HG03108 (cell line): ENCODE measurements at regions not wholly inside any gene's neighbourhood (a gene's known extent, or its start where the extent isn't known, plus 50 kb on each side); places are given as distances from the start of the nearest gene placed in this dataset.

Source experiments
- ATAC-seq: cut with Tn5 transposase; IDR thresholded peaks from one replicate; pipeline ENCODE4 v1.9.1; 2021; ENCODE audit warnings: moderate library complexity; ENCODE audit not compliant: unreplicated experiment

DNA sequence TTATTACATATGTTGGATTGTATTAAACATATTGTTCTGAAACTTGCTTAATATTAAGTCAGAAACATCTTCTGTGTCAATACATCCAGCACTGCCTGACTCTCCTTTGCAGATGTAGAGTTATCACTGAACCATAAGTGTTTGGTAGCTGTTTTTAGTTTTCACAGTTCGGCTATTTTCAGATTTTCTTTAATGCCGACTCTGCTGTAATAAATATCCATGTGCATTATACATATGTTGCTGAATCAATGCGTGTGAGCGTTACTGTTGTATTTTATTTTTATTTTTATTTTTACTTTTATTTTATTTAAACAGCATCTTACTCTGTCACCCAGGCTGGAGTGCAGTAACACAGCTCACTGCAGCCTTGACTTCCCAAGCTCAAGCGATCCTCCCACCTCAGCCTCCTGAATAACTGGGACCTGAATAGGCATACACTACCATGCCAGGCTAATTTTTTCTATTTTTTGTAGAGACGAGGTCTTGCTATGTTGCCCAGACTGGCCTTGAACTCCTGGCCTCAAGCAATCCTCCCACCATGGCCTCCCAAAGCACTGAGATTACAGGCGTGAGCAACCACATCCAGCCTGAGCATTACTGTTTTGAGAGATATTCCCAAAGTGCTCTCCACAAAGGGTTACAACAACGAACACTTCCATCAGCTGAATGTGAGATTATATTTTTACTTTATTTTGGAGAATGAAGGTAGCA lies 50.7 kb upstream of the NOCT start:
- ATAC-seq, result no peak

DNA sequence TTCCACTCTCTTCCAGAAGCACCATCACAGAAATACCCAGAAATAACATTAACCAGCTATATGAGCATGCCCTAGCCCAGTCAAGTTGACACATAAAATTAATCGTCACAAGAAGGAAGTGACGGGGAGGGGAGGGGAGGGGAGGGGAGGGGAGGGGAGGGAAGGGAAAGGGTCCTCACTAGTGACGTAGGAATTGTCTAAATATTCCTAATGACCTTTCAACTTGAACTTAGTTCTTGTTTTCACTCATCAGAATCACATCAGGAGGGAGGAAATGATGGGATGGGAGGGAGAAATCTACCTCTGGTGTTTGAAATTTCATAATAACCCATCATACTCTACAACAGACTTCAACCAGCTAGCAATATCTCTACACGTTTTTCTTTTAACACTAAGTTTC lies 52.2 kb upstream of the NOCT start:
- ATAC-seq, result no peak

DNA sequence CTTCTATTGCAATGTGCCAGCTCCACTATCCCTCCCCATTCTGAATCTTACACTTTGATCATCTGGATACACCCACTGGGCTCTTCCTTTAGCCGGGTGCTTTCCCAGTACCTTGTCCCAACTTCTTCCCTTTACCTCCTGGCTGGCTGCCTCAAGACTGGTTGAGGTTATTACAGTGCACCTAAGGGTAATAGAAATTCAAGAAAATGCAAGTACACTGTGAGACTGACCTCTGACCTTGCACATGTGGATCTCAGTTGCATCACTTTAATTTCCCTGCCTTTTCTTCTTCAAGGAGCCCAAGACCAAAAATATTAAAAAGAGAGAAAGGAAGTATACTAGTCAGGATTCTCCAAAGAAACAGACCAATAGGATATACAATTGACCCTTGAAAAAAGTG lies 53.9 kb upstream of the NOCT start:
- no peak for ATAC-seq

DNA sequence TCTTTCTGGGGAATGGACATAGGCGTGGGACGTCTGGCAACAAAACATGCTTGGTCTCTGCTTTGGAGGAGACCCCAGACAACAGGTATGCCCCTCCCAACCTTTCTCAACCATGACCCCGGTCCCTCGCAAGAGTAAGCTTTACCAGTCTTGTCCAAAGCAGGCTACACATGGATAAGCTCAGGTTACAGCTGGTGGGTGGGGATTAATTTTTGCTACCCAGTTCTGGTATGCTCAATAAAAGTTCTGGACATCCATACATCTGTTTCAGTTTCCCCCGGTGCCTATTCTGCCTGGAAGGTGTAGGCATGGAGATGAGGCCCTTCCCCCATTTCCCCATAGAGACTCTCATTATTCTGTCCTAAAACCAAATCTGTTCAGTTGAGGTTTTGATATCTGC lies 54.5 kb upstream of the NOCT start:
- no peak for ATAC-seq

DNA sequence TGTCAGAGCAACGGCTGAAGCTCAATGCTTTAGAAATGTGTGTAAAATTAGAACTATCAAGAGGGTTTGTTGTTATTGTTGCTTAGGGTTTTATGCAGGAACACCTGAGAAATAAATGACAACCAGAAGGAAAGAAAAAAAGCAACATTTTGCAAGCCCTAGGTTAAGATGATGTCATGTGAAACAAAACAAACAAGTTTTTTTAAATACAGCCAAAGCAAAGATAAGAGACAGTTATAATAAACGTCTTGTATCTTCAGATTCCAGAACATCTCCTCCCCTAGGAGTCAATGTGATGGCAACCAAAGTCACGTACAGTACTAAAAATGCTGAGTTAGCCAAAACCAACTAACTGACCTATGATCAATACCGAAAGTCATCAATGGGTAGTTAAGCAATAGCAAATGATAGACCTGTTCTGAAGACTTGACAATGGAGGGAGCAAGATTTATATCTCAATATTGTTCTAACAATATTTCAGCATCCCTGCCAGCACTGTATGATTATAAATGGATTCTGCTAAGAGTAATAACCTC lies 55.3 kb upstream of the NOCT start:
- ATAC-seq, result no peak

DNA sequence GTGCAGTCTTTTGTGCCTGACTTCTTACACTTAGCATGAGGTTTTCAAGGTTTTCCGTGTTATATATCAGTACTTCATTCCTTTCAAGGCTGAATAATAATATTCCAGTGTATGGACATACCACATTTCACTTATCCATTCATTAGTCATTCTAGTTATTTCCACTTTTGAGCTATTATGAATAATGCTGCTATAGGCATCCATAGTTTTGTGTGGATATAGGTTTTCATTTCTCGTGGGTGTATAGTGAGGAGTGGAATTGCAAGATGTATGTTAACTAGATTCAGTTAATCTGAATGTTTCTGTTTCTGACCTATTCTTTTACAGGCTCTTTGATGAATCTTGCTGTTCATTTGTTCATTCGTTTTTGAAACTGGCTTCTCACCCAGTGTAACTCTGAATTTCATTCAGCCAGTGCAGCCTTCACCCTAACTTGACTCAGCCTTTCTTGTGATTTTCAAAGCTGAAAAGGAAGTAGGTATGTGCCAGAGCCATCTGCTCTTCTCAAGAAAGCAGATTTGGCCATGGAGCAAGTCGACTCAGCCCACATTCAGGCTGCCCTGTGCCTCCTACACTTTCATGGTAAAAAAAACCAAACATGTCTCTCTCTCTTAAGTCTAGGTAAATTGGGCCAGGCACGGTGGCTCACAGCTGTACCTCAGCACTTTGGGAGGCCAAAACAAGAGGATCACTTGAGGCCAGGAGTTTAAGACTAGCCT lies 56.3 kb upstream of the NOCT start:
- ATAC-seq, result no peak

DNA sequence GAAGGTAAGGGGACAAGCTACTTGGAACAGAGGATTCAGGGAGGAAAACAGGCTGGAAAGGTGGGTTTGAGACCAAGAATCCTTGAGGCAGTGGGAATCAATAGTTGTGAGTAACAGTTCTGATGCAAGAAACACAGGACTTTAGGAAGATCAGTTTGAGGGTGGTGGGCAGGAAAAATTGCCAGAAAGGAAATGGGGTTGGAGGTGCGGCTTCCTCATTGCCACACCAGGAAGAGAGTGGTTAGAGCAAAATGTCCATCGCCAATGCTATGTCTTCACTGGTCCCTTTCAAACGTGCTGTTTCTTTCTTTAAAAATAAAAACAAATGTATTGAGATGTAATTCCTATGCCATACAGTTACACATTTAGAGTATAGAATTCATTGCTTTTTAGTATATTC lies 57.1 kb upstream of the NOCT start:
- no peak for ATAC-seq

DNA sequence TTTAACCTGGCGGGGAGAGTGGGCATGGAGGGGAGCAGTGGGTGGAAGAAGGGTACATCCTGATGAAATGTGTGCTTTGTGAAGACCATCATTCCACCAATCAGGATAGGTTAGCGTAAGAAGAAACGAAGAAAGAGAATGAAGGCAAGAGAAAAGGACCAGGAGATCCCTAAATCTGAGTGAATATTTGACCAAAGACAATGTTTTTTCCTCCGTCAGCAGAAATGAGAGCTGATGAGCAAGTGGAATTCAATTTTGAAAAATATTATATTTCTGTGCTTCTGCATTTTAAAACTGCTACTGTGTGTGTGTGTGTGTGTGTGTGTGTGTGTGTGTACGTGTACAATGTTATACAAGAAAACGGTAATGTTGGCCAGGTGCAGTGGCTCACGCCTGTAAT lies 58.3 kb upstream of the NOCT start:
- ATAC-seq, result no peak

DNA sequence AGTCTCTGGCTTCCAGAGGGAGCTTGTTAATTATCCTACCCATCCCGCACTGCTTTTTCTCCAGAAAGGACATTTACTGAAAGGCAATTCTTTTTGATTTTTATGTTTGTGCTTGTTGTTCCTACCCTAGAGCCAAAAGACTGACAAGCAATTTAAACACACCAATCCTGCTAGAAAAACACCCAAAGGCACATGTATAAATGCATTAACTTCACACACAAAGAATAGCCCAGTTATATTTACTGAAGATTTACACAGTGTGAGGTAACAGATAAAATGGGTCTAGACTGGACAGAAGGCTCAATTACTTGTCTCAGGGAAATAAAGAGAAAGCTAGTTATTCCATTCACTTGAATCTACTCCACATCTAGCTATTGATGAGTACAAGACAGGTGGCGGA lies 61.2 kb upstream of the NOCT start:
- no peak for ATAC-seq

DNA sequence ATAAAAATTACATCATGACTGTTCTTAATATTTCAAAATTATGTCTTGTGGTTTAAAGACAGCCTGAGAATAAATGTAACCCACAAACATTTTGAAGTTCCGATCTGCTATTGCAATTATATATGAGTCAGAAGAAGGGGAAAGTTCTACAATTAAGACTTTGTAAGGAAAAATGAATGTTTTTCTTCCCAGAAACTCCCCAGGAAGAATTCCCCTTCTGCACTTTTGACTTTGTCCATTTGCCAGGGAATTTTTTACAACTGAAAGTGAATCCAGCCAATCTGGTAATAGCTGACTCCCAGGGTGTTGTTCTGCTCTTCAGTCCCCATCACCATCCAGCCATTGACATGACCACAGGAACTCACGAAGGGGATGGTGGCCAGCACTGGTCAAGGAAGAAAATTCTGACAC lies 61.6 kb upstream of the NOCT start:
- ATAC-seq, result no peak

DNA sequence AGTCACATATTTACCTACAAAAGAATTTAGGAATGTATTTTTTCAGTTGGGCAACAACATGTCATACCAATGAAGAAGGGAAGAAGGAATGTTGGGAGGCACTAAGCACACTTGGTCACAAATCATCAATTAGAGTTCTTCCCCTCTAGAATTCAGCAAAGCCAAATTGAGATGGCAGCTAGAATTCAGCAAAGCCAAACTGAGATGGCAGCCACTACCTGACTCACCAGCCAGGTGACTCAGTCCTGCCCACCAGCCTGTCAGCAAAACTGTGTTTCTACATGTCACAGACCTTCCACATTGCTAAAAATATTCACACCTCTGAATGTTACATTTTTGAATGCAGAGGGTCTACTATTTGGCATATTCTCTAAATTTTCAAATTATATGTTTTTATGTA lies 63.2 kb upstream of the NOCT start:
- ATAC-seq, result no peak

DNA sequence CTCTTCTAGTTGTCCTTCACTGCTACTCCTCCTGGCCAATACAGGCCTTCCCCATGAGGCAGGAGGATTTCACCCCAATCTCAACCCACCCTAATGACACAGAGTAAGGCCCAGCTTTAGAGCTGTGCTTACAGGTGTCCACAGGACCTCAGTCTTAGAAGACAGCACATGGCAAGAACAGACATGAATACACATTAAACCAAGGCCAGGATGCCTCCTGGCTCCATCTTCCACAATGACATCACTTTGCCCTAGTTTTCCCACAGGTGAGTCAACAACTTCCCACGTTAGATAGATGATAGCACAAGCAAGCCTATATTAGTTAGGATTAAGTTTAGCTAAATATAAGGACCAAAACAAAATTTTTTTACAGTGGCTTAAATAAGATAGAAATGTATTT lies 63.8 kb upstream of the NOCT start:
- no peak for ATAC-seq

DNA sequence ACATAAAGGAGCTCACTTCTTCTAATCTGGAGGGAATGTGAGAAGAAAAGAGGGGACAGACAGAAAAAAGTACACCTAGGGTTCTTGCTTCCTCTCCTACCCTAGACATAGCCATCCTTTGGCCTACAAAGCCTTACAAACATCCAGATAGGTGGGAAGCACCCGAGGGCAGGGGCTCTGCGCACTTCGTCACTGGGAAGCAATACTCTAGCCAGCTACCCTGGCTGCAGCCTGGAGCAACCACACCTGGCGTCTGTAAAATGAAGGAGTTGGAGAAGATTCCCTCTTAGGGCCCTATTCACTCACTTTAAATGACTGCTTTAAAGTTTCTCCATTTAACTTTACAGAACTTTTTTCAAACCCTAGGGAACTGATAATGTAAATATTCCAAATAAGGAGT lies 65.7 kb upstream of the NOCT start:
- no peak for ATAC-seq

DNA sequence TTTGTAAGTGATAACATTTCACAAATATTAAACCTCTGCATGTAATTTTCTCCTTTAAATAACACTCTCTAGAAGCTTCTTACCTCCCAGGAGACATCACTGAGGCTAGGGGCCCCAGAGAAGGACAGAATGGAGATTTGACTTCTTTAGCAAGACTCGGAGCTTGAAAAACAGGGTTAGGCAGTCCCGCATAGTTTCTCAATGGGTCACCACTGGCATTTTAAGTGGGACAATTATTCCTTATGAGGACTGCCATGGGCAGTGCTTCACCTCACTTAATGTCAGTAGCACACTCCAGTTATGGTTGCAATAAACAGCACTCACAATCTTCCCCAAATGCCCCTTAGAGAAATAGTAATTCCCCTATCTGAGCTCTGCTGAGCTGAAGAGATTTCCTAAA lies 66.7 kb upstream of the NOCT start:
- no peak for ATAC-seq

DNA sequence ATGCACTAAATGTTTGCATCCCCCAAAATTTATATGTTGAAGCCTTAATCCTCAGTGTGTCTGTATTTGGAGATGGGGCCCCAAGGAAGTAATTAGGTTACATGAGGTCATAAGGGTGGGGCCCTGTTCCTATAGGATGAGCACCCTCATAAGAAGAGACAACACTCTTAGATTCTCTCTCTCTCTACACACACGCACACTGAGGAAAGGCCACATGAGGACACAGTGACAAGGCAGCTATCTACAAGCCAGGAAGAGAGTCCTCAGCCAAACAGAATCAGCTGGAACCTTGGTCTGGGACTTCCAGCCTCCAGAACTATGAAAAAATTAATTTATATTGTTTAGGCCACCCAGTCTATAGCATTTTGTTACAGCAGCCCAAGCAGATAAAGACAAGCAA lies 69.3 kb upstream of the NOCT start:
- ATAC-seq, result no peak

DNA sequence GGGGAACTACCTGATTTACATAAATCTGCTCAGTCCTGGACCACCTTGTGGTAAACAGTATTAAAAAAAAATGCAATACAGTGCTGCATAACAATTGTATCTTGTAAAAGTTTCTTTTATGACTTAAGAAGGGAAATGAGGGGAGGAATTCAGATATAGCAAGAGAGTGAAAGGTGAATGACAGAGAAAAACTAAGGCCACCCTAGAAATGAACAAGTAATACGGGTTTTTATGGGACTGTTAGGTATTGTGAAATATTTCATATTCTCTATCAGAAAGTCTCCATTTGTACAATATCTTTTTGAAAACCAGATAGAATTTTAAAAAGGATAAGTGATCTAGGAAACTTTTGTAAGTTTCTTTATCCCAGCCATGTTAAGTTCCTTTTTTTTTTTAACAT lies 69.7 kb upstream of the NOCT start:
- ATAC-seq, result no peak

DNA sequence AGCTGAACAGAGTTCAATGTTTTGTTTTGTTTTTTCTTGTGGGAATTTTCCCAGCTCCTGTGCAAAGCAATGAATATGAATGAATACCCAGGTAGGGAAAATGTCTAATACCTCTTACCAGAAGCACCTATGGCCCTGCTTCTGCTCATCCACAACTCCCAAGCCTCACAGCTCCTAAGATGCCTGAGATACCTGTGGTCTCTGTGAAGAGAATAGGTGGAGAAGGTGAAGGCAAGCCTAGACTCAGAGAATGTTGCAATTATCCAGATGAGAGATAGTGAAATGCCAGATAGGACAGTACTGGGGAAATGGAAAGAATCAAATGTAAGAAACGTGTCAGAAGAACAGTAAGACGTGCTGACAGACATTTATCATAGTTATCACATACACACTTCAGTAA lies 70.2 kb upstream of the NOCT start:
- ATAC-seq, result no peak

DNA sequence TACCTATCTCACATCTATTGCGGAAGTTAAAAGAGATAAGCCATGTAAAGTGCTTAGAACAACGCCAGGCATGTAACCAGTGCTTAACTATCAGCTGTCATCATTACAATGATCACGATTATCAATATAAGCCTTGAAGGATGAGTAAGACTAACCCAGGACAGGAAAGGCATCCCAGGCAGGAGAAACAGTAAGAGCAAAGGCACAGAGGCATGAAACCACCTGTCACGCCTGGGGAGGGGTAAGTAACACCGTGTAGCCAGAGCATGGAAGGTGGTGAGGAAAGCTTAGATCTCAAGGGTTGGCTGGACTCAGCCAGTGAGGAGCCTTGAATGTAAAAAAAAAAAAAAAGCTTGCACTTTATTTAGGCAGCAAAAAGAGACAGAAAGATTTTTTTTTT lies 71.7 kb upstream of the NOCT start:
- ATAC-seq, result no peak

DNA sequence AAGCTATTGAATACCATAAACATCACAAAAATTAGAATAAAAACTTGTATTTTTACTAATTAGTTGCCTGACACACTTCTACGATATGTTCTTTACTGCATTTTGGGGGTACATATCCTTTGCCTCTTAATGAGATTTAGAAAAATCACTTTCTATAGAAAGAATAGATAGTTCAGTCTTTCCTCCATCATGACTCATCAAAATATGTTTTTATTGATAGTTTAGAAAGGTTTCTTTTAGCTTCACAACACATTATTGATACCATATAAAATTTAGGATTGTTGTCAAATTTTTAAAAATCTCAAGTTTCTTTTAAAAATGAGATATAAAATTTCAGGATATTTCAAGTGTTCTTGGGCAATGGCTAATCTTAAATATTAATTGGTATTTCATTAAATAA lies 74.5 kb upstream of the NOCT start:
- no peak for ATAC-seq

DNA sequence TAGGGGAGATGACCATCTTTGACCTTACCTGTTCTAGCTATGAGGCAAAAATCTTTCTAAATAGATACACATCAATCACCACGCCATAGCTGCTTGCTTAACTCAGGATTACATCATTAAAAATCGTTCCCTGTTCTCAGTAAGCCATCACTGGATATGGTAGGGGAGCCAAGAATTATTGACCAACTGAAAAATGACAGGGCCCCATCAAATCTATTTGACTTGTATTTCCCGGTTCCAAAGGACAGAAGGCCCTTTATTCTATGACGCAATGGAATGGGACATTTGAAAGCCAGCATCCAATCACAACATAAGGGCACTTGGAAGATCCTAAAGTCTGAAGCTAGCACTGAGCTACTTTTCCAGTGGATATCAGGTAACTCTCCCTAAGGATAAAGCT lies 75.6 kb upstream of the NOCT start:
- no peak for ATAC-seq

DNA sequence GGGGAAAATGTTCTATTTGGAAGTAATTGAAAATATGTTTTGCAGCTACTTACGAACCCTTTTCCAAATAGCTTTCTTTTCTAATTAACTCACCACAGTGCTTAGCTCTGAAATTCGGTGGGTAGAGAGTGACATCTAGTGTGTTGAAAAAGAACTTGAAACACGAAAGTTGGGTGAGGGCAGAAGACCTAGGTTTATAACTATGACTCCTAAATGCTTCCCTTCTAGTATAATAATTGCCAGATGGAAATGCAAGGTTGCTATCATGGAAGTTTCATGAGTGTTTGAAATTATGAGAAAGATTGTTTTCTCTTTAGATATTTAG lies 77.3 kb upstream of the NOCT start:
- ATAC-seq, result peak; percentile 79

DNA sequence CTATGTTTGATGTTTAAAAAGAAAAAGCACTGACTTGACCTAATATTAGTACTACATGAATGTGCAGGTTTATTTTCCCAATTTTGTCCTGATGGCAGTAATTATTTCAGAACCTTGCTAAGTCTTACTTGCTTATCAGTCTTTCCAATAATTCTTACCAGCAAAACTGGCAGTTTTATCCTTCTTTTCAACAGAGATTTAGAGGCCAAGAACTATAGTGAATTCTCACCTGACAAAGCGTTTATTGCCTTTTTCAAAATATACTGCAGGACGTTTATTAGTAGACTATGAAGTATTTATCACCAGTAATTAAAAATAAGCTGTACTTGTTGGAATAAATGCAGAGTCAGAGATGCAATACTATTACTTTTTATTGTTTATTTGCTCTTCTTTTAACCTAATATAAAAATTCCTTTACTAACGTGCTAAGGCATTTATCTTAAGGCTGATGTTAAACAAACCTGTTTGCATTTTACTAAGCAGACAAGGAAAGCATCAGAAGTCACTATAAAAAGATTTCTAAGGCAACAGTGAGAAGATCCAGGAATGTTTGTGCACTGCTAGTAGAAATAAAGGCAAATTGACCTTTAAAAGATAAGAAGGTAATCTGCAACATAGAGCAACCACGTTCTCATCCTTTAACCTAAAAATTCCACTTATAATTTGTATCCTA lies 80.3 kb upstream of the NOCT start:
- no peak for ATAC-seq
